ENCODE measurements at regions not wholly inside any gene's neighbourhood (a gene's known extent, or its start where the extent isn't known, plus 50 kb on each side); places are given as distances from the start of the nearest gene placed in this dataset.

- H3K27me3 ChIP-seq (ENCODE audit: control insufficient read depth, insufficient read depth, low read length) = no peaks in the 10 kb centered on the region
These were observed 210.0 kb upstream of the SALL3 start for GRCh38 chr18:78769502-78770105.

GRCh38 chr18:78770139-78770822, 209.3 kb upstream of the SALL3 start:
- DNase-seq (ENCODE audit: low read depth in 2 of 2) = no peak
- TF ChIP-seq, protein P1, sequence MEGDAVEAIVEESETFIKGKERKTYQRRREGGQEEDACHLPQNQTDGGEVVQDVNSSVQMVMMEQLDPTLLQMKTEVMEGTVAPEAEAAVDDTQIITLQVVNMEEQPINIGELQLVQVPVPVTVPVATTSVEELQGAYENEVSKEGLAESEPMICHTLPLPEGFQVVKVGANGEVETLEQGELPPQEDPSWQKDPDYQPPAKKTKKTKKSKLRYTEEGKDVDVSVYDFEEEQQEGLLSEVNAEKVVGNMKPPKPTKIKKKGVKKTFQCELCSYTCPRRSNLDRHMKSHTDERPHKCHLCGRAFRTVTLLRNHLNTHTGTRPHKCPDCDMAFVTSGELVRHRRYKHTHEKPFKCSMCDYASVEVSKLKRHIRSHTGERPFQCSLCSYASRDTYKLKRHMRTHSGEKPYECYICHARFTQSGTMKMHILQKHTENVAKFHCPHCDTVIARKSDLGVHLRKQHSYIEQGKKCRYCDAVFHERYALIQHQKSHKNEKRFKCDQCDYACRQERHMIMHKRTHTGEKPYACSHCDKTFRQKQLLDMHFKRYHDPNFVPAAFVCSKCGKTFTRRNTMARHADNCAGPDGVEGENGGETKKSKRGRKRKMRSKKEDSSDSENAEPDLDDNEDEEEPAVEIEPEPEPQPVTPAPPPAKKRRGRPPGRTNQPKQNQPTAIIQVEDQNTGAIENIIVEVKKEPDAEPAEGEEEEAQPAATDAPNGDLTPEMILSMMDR (conservative IDR thresholded peaks at IDR 0.05 in 1 of 2, IDR thresholded peaks at IDR 0.05 in 1 of 2; ENCODE audit: low read depth in 1 of 2, low read length in 2 of 2) = no peak
- no peak for TF ChIP-seq EZH2 (IDR thresholded peaks at IDR 0.05; ENCODE audit: low read length, missing control alignments)
- H3K9ac ChIP-seq (ENCODE audit: insufficient read depth, low read length) = no peak overlapping the region
- H3K79me2 ChIP-seq (ENCODE audit: control insufficient read depth, insufficient read depth, low read length) = no peaks in the 10 kb centered on the region
- no peaks in the 10 kb centered on the region for H3K4me1 ChIP-seq (ENCODE audit: control insufficient read depth, extremely low read depth, insufficient read depth, low read length)
- H3K4me2 ChIP-seq (ENCODE audit: extremely low read depth, insufficient read depth, low read length) = no peak overlapping the region
- no peak overlapping the region for H3K27ac ChIP-seq (ENCODE audit: insufficient read depth, low read length)
- H3K4me3 ChIP-seq (replicated peaks in 1 of 4; ENCODE audit: control extremely low read depth in 1 of 4, insufficient read depth in 1 of 4, low read depth in 3 of 4, low read length in 4 of 4) = no peak overlapping the region
- no peak overlapping the region for H2AFZ ChIP-seq (ENCODE audit: low read length)
- H3K9me3 ChIP-seq (ENCODE audit: control insufficient read depth, insufficient read depth, low read depth, low read length) = no peaks in the 10 kb centered on the region
- no peaks in the 10 kb centered on the region for H3K27me3 ChIP-seq (ENCODE audit: control insufficient read depth, insufficient read depth, low read length)
- no peaks in the 10 kb centered on the region for H3K36me3 ChIP-seq (ENCODE audit: control insufficient read depth, insufficient read depth, low read length)
- no peaks in the 10 kb centered on the region for H4K20me1 ChIP-seq (ENCODE audit: control insufficient read depth, extremely low read depth, insufficient read depth, low read length)

More at GRCh38 chr18:78769502-78770105, 210.0 kb upstream of the SALL3 start:
- H3K27ac ChIP-seq (ENCODE audit: insufficient read depth, low read length) = no peak overlapping the region
- no peak overlapping the region for H2AFZ ChIP-seq (ENCODE audit: low read length)
- no peaks in the 10 kb centered on the region for H3K4me1 ChIP-seq (ENCODE audit: control insufficient read depth, extremely low read depth, insufficient read depth, low read length)
- TF ChIP-seq, protein P1 (conservative IDR thresholded peaks at IDR 0.05 in 1 of 2, IDR thresholded peaks at IDR 0.05 in 1 of 2; ENCODE audit: low read depth in 1 of 2, low read length in 2 of 2) = no peak
- TF ChIP-seq EZH2 (IDR thresholded peaks at IDR 0.05; ENCODE audit: low read length, missing control alignments) = no peak
- H3K79me2 ChIP-seq (ENCODE audit: control insufficient read depth, insufficient read depth, low read length) = no peaks in the 10 kb centered on the region
- no peaks in the 10 kb centered on the region for H3K36me3 ChIP-seq (ENCODE audit: control insufficient read depth, insufficient read depth, low read length)
- no peak overlapping the region for H3K4me3 ChIP-seq (replicated peaks in 1 of 4; ENCODE audit: control extremely low read depth in 1 of 4, insufficient read depth in 1 of 4, low read depth in 3 of 4, low read length in 4 of 4)
- H3K9ac ChIP-seq (ENCODE audit: insufficient read depth, low read length) = no peak overlapping the region
- no peaks in the 10 kb centered on the region for H4K20me1 ChIP-seq (ENCODE audit: control insufficient read depth, extremely low read depth, insufficient read depth, low read length)
- H3K9me3 ChIP-seq (ENCODE audit: control insufficient read depth, insufficient read depth, low read depth, low read length) = no peaks in the 10 kb centered on the region
- DNase-seq (ENCODE audit: low read depth in 2 of 2) = no peak
- H3K4me2 ChIP-seq (ENCODE audit: extremely low read depth, insufficient read depth, low read length) = no peak overlapping the region

DNA sequence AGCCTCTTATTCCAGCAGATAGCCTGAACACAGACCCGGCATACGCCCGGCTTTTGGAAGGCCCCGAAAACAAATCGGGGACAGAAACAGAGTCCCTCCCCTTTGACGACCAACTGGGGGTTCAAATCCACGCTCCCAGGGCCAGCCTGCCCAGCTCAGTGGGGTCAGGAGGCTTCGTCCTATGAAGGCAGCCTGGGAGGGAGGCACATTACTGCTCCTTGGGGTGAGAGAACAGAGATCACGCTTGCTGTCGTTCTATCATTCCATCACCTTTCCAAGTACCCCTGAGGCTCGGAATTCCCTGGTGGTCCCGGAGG, 208.8 kb upstream of the SALL3 start:
- Histone ChIP-seq H3K27ac (ENCODE audit: insufficient read depth, low read length) (no peak overlapping the region), H3K27me3 (ENCODE audit: control insufficient read depth, insufficient read depth, low read length) (no peaks in the 10 kb centered on the region), H3K9me3 (ENCODE audit: control insufficient read depth, insufficient read depth, low read depth, low read length) (no peaks in the 10 kb centered on the region), H3K79me2 (ENCODE audit: control insufficient read depth, insufficient read depth, low read length) (no peaks in the 10 kb centered on the region), H3K9ac (ENCODE audit: insufficient read depth, low read length) (no peak overlapping the region), H4K20me1 (ENCODE audit: control insufficient read depth, extremely low read depth, insufficient read depth, low read length) (no peaks in the 10 kb centered on the region), H3K4me3 (replicated peaks in 1 of 4; ENCODE audit: control extremely low read depth in 1 of 4, insufficient read depth in 1 of 4, low read depth in 3 of 4, low read length in 4 of 4) (no peak overlapping the region), H2AFZ (ENCODE audit: low read length) (no peak overlapping the region), H3K4me1 (ENCODE audit: control insufficient read depth, extremely low read depth, insufficient read depth, low read length) (no peaks in the 10 kb centered on the region), H3K36me3 (ENCODE audit: control insufficient read depth, insufficient read depth, low read length) (no peaks in the 10 kb centered on the region), H3K4me2 (ENCODE audit: extremely low read depth, insufficient read depth, low read length) (no peak overlapping the region)
- no peak for DNase-seq (ENCODE audit: low read depth in 2 of 2)
- TF ChIP-seq, protein P1 (conservative IDR thresholded peaks at IDR 0.05 in 1 of 2, IDR thresholded peaks at IDR 0.05 in 1 of 2; ENCODE audit: low read depth in 1 of 2, low read length in 2 of 2) = no peak

Measured in fibroblast of lung (primary cell).